KBM-7 (cell line): ENCODE measurements at regions not wholly inside any gene's neighbourhood (a gene's known extent, or its start where the extent isn't known, plus 50 kb on each side); places are given as distances from the start of the nearest gene placed in this dataset.
"Not testable (repeated sequence)": the region's sequence is repeated elsewhere in the genome, so short reads cannot be mapped to it uniquely, and the experiment has no call there.

Experiments used
- DNase-seq: peaks from one replicate; pipeline ENCODE4 v3.0.0-alpha.2; 2015
- in situ Hi-C: fragments of 300-500 bp; cut with MboI; formaldehyde crosslinking; loops from 2 replicates; pipeline ENCODE4 v1.14.3; 2020; ENCODE audit warnings: low sequenced_read_pairs, low pct_unique_long_range_greater_than_20kb, mixed read lengths

DNA sequence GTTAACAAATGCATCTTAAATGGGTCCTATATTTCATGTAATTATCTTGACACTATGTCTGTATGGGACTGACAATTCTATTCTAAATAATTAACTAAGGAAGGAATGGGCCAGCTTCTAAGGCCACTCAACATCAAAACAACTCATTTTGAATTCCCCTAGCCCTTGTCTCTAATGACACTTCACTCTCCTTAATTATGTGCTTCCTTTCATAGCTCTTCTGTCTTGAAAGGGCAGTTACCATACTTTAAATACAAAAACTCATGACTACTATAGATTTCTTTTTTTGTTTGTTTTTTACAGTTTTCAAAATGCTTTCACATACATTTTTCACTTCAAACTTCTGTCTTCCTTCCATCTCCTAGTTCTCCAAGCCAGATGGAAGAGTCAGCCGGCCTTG is 126.1 kb upstream of the CHODL start:
- in situ Hi-C loops = no loop called here
- no peak for DNase-seq

DNA sequence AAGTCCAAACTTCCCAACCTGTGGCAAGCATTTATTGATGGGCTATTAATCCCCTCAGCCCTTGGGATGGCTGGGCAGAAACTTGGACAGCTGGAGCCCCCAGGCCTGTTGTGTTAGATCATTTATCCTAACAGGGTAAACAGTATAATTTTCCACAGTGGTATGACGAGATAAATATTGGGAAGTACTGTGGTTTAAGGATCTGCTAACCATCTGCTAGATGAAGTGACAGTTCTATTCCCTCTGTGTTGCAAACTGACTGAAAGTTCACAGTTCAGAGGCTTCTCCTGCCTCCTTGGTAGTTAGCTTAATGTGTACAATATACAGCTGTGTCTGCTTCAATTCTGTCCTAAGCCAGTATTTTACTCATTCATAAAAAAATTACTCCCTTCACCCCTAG is 127.5 kb upstream of the CHODL start:
- in situ Hi-C loops = no loop called here
- DNase-seq = no peak

DNA sequence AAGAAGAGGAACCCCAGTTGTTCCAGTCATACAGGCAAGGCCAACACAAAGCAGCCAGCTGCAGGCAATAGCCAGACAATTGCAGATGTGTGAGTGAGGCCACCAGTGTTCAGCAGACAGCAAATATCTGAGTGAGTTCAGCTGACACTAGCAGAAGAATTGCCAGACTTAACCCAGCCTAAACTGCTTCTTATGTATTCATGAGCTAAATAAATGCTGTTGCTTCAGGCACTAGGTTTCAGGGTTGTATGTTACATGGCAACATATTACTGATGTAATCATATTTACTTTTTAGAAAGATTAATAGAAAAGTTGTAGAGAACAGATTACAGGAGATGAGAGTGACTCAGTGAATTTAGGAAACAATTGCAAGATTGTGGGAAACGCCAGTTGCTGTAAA is 129.8 kb upstream of the CHODL start:
- in situ Hi-C loops = no loop called here
- DNase-seq = no peak

DNA sequence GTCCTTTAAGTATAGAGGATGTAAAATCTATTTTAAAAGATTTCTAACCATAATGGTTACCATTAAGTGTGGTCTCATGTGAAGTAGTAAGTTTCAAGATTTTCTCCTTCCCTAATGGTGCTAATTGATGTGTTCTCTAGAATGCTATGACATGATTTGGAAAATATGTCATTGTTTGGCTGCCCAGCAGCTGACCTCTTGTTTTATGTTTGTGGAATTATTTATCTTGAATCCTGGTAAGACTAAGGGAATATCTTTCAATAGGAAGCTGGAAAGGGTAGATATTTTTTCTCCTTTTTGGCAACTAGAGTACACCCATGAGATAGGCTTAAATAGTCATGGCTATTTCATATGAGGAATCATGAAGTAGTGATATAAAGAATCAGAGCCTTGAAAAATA is 139.8 kb upstream of the CHODL start:
- DNase-seq = no peak
- in situ Hi-C loops = no loop called here

DNA sequence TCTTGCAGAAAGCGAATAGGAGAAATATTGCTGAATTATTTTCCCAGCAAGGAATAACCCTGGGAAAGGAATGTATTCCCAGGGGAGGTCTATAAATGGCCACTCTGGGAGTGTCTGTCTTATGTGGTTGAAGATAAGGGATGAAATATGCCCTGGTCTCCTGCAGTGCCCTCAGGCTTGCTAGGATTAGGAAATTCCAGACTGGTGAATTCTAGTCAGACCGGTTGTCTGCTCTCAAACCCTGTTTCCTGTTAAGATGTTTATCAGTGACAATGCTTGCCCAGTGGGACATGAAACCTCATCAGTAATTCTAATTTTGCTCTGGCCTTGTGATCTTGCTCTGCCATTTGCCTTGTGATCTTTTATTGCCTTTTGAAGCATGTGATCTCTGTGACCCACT is 148.2 kb upstream of the CHODL start:
- in situ Hi-C loops, DNase-seq: not testable (repeated sequence)

DNA sequence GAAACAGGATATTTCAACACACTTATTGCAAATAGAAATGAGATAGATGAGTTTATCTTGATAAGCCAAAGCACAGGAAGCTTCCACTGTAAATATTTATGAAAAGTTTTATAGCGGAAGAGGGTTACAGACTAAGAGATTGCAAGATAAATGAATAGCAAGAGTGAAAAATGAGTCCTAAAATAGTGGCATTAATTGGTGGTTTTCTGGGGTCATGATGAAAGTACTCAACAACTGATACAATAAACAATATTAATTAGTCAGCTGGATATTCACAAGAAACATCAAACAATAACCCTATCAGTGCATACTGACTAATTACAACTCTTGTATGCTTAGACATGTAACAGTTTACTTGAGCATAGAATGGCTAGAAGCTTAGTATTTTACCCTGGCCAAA is 154.8 kb upstream of the CHODL start:
- DNase-seq = no peak
- in situ Hi-C loops = no loop called here

DNA sequence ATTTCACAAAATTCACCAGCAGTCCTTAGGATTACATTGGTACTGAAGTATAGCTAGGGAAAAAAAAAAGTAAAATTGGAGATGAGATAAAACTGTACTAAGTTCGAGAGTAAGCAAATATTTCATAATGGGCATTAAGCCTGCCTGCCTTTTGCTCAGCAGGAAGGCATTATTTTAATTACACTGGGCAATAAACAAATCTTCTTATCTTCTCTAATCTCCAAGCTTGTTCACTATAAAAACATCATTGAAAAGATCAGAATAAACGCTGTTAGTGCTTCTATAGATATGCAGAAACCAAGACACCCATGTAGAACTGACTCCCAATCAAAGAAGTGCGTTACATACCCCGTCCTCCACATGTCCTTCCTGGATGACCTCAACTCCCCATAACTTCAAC is 174.2 kb upstream of the CHODL start:
- in situ Hi-C loops = no loop called here
- DNase-seq = no peak

DNA sequence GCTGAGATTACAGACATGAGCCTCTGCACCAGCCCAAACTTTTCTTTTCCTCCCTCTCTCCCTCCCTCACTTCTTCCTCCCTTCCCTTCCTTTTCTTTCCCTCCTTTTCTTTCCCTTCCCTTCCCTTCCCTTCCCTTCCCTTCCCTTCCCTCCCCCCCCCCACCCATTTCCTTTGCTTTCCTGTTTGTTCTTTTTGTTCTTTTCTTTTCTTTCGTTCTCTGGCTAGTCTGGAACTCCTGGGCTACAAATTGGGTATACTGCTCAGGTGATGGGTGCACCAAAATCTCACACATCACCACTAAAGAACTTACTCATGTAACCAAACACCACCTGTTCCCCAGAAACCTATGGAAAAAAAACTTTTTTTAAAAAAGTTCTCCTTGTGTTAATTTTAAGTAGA is 174.8 kb upstream of the CHODL start:
- DNase-seq = no peak
- in situ Hi-C loops = no loop called here

DNA sequence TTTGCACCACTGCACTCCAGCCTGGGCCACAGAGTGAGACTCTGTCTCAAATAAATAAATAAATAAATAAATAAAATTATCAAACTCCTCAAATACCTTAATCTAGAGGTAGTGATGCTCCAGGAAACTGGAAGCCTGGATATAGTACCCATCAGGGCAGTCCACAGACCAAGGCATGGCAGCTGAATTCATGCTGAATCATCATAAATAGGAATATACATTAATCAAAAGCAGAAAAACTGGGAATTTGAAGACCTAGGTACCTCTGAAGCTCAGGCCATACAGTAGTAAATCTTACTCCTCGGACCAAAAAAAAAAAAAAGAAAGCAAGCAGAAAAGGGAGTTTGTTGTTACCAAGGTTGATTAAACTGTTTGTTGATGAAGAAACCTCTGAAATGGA is 184.2 kb upstream of the CHODL start:
- in situ Hi-C loops = no loop called here
- DNase-seq = no peak

DNA sequence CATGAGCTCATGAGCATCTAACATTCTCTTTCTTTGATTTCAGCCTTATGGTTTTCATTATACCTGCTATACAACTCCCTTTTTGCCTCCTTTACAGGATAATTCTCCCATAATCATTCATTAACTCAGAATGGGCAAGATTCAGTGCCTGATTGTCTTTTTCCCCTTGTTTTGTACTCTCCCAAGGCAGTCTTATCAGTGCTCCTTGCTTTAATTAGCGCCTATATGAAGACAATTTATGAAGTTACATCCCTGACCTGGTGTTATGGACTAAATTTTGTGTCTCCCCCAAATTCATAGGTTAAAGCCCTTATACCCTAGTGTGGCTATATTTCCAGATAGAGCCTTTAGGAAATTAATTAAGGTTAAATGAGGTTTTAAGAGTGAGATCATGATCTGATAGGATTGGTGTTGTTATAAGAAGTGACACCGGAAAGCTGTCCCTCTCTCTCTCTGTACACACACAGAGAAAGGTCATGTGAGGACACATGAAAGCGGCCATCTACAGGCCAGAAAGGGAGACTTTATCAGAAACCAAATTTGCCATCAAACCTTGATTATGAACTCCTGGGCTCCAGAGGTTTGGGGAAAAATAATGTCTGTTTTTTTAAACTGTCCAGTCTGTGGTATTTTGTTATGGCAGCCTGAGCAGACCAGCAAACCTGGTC is 185.8 kb upstream of the CHODL start:
- DNase-seq = no peak
- in situ Hi-C loops = no loop called here

DNA sequence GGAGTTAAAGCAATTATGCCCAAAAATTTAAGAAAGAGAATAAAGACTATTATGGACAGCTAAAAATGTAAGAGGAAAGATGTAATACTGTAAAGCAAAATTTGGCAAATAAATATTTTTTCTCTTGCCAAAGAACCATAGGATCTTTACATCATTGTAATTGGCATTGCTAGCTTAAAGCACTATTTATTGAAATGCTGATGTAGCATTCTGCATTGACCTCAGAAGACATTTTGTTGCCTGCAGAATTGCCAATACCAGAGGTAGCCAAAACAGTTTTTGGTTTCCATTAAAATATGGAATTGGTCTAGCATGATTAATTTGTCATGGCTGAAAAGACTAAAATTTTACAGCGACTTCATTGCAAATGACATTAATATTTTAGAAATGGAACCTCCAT is 191.5 kb upstream of the CHODL start:
- no peak for DNase-seq
- in situ Hi-C loops = no loop called here

DNA sequence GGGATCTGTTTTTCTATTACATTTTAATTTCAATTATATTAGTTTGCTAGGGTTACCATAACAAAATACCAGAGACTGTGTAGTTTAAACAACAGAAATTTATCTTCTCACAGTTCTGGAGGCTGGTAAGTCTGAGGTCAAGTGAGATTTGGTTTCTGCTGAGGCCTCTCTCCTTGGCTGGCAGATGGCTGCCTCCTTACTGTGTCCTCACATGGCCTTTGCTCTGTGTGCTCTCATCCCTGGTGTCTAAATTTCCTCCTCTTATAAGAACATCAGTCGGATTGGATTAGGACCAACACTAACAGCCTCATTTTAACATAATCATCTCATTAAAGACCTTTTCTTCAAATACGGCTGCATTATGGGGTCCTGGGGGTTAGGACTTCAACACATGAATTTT is 195.2 kb upstream of the CHODL start:
- DNase-seq = no peak
- in situ Hi-C loops = no loop called here

DNA sequence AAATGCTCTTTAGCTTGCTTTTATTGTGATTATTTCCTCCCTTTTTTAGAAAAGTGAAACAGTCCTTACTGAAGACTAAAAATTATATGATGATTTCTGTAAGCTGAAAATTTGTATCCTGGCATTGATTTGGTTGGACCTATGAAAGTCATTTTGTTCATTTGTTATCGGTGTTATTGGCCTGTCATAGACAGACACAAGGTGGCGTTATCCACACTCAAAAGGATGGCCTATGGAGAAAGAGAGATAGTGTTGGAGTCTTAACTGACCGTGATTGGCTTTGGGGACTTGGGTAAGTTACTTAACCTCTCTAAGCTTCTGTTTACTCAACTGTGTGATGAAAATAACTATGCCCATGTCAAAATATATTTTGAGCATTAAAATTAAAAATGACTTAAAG is 203.6 kb upstream of the CHODL start:
- peak; percentile 38 for DNase-seq
- in situ Hi-C loops = no loop called here

DNA sequence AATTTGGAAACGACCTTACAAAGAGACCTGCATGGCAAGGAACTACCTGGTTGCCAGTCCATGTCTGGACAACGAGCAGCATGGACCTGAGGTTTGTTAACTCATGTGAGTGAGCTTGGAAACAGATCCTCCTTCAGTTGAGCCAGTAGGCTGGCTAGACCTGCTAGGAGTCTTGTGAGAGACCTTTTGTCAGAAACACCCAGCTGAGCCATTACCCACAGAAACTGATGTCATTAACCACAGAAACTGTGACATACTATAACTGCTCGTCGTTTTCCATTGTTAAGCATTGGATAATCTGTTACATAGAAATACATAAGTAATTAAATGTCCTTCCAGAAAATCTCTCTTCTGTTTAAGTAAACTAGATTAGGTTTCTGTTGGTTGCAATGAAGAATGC is 211.1 kb upstream of the C21orf91 start:
- no peak for DNase-seq
- in situ Hi-C loops = no loop called here

DNA sequence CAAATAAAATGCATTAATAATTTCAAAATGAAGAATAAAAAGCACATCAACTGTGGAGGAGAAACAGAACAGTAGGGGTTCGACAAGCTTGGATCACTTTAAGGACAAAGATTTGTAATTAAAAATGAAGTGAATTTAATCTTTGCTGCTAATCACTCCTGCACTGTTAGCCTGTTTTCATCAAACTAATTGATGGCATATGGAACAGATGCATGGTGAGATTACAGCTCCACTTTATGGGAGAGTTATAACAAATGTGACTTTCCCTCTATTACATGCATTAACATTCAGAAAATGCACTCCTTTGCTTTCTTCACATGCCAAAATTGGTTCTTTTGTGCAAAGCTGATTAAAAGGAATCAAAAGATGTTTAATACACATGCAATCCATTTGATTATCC is 207.2 kb upstream of the C21orf91 start:
- DNase-seq = no peak

DNA sequence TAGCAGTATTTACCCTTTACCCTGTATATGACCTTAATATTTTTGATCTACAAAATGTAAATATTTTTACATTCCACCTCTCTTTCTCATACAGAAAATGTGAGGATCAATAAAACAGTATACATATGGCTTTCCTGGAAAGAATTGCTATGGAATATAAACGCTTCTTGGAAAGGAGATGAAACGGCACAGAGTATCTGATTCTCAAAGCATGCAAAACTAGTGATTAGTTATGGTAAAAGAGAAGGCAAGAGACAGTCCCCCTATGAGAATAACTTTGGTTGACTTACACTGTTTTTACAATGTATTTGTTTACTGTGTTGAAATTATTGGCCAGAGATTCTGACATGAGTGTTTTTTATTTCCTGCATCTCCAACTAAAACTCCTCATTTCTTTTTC is 204.6 kb upstream of the C21orf91 start:
- in situ Hi-C loops = no loop called here
- DNase-seq = no peak

More for the DNA sequence above, 207.2 kb upstream of the C21orf91 start:
- in situ Hi-C loops = no loop called here

DNA sequence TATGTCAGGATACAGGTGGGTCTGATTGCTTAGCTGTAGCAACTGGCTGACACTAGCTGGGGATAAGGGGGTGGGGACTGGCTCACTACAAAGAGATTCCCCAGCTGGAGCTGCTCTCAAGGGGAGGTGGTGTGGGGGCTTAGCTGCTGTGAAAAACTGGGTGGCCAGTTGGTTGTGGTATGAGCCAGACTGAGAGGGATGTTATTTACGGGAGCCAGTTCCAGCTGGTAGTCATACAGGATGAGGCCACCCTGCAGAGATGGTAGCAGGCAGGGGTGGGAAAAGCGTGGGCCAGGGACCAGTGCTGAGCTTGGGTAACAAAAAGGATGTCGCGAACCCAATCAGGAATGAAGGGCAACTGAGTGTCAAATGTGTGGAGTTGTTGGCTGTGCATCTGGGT is 204.0 kb upstream of the C21orf91 start:
- in situ Hi-C loops = no loop called here
- DNase-seq = no peak

DNA sequence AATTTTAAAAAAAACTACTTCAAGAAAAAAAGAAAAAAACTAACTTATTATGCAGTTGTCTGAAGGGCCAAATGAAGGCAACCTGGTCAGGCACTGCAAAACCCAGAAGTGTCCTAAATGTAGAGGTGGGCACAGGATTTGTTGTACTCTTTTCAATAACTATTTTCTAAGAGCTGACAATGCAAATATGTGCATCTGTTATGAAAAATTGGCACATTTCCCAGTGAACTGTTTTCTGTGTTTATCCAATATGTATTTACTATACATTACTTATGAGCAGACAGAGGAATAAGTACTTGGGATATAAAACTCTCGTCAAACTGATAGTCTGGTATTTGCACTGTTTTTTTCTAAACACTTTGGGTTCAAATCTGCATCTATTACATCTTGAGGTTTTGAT is 188.0 kb upstream of the C21orf91 start:
- DNase-seq = no peak
- in situ Hi-C loops = no loop called here

DNA sequence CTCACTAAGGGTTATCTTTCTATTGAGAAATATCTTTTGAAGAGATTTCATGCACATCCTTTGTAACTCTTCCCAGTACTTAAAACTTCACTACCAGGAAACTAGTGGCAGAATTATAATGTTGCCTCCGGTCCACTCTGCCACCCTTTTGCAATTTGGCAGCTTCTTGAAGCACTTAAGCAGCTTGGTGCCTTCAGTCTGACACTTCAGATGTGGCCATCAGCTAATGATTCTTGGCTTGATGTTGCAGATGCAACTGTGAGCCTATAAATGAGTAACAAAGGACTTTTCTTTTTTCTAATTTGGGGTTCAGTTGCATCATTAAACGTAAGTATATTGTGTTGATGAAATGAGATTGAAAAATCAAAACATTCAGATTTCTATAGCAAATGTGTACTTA is 187.5 kb upstream of the C21orf91 start:
- DNase-seq = no peak
- in situ Hi-C loops = no loop called here

DNA sequence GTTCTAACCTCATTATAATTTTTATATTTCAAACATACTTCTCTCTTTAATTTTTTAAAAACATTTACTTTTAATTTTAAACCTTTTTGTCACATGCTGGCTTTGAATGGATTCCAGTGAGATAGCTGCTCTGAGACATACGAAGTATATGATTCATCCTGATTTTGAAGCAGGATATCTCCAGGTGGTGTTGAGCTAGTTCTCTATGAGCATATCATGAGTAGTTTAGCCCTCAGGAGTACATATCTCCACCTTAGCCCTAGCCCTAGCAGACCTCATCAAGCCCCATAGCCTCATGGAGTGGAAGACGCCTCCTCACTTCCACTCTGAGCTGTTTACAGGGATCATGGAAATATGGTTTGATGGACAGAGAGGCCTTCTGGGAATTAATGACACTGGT is 183.2 kb upstream of the C21orf91 start:
- DNase-seq = no peak
- in situ Hi-C loops = no loop called here

DNA sequence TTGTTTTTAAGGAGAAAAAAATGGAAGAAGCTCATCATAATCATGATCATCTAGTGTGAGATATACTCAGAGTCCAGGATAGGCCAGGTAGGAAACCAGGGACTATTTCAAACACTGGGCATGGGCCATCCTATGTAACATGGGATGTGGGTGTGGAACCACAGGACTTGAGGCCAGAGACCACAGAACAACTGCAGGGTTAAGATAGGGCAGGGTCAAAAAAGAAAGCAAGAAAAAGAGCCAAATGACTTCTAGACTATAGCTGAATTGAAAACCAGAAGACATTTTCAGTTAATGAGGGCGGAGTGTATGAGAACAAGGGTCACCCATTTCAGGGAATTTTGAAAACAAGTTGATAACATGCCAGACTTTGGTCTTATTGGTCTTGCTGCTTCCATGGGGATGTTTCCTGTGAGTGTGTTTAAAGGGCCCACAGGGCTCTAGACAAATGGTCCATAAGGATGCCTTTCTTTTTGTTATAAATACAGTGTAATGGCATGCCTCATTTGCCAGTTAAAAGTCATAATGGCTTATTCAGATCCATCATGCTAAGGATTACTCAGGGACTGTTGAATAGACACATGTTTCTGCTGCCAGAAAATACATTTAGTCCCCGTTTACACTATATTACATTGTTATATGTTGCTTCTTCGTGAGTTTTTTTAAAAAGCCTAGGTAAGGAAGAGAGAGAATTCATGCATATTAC is 182.0 kb upstream of the C21orf91 start:
- DNase-seq = no peak

More for the DNA sequence above, 182.0 kb upstream of the C21orf91 start:
- in situ Hi-C loops = no loop called here
